ENCODE measurements at regions not wholly inside any gene's neighbourhood (a gene's known extent, or its start where the extent isn't known, plus 50 kb on each side); places are given as distances from the start of the nearest gene placed in this dataset.

- TF ChIP-seq CTCF (IDR thresholded peaks at IDR 0.05; ENCODE audit: low read length) (no peak), EZH2phosphoT487 (IDR thresholded peaks at IDR 0.05; ENCODE audit: low read length) (no peak), EZH2 (optimal IDR thresholded peaks at IDR 0.05; ENCODE audit: low read depth, low read length) (no peak)
Observed at GRCh38 chr6:108744996-108745395, 103.2 kb upstream of the ARMC2 start.
